HG03571 (cell line): ENCODE measurements at regions not wholly inside any gene's neighbourhood (a gene's known extent, or its start where the extent isn't known, plus 50 kb on each side); places are given as distances from the start of the nearest gene placed in this dataset.

Experiments
- ATAC-seq: cut with Tn5 transposase; IDR thresholded peaks from one replicate; pipeline ENCODE4 v1.9.1; 2021; ENCODE audit not compliant: unreplicated experiment

DNA sequence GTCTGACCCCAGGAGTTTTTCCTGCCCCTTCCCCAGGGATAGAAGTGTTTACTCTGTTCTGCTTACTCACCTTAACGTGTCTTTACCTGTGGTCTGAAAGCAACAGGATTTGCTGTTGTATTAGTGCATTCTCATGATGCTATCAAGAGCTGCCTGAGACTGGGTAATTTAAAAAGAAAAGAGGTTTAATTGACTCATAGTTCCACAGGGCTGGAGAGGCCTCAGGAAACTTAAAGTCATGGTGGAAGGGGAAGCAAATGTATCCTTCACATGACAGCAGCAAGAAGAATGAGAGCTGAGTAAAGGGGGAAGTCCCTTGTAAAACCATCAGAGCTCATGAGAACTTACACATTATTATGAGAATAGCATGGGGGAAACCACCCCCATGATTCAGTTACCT is 240.4 kb downstream of the SNAPC1 start:
- ATAC-seq, result no peak

DNA sequence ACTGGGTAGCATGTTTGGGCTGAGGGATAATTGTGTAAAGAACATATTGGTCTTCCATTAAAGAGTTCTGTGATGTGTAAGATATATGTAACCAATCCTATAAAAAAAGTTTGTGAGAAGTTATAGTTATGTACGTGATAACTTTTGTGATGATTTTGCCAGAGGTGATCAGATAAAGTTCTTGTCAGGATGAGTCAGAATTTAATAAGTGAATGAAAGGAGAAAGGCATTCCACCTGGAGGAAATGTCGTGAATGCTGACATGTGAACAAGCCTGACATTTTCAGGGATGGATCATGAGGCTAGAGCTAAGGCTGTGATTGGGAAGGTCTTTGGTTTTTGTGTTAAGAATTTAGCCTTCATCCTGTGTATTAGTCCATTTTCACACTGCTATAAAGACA is 241.5 kb downstream of the SNAPC1 start:
- no peak for ATAC-seq

DNA sequence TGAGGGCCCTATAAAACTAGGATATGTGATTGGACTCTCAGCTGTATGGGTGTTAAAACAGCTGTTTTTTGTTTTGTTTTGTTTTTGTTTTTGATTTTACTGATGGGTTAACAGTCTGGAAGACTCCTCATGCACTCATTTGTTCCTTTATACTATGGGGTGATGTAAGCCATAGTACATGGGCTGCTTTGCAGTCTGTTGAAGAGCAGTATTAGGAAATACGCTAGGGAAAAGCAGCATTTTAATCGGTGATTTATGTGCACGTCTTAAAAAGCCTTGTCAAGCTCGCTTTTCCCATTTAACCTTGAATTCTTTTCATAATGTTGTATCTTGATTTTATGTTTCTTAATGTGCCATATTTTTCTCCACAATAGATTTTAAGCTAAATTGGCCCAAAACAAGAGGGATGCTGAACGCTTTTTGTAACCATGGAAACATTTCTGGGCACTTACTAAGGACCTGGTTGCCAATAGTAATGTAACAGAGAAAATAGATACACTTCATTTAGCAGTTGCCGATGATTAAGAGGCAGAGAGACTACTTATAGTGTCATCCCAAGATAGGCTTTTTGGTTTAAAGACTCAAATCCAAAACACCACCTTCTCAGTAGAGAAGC is 244.0 kb downstream of the SNAPC1 start:
- no peak for ATAC-seq

DNA sequence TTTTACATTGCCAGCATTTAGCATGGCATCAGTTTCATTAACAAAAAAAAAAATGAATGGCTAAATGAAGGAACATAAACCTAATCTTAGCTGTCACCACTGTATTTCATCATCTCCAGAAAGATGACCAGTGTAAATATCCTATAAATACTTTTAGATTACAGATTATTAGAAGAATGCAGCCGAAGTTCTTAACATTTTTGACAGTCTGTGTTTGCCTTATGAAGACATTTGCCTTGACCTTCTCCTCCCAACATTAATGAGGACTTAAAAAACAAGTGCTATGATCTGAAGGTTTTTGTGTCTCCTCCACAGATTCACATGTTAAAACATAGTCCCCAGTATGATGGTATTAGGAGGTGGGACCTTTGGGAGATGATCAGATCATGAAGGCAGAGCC is 253.0 kb downstream of the SNAPC1 start:
- ATAC-seq, result no peak

DNA sequence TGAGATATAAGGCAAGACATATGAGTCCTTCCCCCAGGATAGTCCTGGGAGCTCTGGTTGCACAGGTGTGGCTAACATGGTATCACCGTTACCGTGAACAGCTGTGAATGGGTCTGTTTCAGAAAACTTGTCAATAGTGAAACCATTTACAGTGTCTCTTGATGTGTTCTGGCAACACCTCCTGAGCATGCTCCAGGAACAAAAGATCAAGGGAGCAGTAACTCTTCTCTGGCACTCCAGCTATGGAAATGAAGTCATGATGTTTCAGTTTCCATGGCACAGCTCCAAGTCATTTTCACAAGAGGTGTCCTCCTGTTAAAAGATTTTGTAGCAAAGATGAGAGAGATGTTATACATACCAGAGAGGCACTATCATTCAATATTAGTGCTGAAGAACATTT is 253.7 kb downstream of the SNAPC1 start:
- no peak for ATAC-seq

DNA sequence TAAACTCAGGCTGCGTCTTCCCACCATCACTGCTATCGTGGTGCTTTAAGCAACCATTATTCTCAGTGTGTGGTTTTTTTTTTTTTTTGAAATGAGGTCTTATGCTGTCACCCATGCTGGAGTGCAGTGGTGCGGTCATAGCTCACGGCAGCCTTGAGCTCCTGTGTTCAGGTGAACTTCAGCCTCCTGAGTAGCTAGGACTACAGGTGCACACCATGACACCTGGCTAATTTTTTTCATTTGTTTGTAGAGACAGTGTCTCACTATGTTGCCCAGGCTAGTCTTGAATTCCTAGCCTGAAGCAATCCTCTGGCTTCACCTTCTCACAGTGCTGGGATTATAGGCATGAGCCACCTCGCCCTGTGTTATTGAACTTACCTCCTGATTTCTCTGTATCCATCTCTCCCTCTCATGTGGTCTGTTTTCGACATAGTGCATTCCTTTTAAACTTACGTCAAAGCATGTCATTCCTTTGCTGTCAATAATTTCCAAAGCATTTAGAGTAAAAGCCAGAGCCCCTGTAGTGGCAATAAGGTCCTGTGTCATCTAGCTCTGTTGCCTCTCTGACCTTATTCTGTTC is 255.5 kb downstream of the SNAPC1 start:
- no peak for ATAC-seq

DNA sequence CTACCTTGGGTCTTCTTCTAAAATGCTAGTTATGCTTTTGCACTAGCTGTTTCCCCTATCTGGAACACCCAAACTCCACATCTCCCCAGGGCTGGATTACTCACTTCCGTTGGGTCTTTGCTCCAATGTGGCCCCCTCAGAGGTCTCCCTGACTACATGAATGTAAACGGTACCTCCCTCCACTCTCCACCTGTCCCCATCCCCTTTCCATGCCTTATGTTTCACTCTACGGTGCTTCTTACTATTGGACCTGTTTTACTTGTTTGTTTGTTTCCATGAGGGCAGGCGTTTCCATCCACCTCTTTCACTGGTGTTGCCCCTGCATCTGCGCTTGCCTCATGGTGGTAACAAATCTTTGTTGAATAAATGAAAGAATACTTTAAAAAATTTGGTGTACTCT is 256.4 kb downstream of the SNAPC1 start:
- no peak for ATAC-seq

DNA sequence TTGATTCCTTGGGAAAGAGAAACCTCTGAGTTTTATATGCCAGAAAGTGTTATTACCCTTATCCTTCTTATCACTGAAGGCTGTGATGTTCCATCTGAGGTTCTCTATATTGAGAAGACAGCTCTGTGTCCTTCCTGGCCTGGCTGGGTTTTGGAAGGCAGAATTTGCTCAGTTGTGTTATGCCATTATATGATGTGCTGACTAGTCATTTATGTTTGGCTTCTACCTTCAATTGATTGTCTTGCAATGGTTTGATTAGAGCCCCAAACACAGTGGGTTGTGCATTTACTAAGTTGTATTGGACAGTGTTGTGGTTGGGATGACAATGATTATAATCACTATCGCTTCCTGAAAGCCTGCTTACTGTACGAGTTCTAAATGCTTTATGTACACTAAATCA is 265.7 kb downstream of the SNAPC1 start:
- no peak for ATAC-seq

DNA sequence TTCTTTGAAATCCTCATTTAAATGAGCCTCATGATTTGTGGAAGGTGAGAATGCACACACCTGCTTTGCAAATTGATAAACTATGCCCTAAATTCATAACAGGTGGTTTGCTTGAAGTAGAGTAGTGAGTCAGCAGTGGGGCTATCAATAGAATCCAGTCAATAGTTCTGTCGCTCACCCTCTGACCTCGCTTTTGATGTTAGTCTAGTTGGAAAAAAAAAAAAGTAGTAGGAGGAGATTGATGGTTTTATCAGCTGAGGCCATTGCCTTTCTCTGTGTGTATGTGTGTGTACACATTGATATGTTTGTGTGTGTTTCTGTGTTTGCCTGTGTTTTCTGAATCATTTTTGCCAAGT is 267.3 kb downstream of the SNAPC1 start:
- no peak for ATAC-seq

DNA sequence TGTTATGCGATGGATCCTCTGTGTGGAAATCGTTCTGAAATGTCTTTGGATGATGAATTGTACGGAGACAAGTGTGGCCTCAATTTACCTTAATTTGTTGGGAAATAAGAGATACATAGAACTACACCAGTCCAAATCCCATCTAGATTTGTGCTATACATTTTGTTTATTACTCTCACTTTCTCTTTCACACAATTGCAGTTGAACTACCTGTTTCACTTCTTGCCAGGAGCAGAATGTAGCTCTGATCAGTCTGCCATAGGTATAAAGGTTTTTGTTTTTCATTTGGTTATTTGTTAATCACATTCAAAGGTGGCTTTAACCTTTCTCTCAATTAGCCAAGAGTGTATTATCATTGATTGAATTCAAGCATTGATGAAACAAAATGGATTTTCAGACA is 268.2 kb downstream of the SNAPC1 start:
- no peak for ATAC-seq

DNA sequence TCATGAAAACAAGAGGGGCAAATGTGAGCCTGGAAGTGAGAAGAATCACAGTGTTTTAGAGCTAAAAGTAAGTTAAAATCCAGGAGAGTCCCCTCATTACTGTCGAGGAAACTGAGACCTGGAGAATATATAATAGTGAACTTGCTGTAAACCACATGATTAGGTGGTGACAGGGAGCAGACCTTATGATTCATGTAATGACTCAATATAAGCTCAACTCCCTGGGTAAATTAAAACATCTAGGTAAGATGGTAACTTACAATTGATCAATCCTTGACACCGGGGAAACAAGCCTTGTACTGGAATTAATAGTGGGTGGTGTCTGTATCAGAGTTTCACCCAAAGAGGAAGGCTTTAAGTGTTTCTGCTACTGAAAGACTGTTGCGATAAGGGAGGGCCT is 269.3 kb downstream of the SNAPC1 start:
- ATAC-seq, result no peak

DNA sequence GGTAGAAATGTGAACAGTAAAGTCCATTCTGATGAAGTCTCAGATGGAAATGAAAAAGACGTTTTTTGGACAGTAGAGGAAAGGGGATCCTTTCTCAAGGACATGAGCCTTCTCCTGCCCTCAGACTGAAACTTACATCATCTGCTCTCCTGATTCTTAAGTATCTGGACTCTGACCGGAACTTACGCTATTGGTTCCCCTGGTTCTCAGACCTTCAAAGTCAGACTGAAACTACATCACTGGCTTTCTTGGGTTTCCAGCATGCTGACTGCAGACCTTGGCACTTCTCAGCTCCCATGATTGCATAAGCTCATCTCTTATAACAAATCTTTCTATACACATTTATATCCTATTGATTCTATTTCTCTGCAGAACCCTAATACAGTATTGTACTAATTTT is 291.0 kb downstream of the SNAPC1 start:
- ATAC-seq, result no peak

DNA sequence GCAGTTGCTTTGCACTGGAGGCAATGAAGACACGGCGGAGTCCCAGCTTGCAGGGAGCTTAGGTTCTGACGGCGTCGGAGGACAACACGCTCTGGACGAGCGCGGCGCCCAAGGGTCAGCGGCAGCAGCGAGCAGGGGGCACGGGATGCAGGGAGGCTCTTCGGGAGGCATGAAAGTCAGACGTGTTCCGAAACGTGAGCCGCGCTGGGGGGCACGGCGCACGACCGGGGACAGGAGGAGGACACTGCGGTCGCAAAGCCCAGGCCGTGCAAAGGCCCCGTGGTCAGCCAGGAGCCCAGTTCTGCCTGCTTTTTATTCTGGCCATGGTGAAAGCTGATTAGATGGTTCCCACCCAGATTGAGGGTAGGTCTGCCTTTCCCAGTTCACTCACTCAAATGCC is 294.6 kb downstream of the SNAPC1 start:
- no peak for ATAC-seq

DNA sequence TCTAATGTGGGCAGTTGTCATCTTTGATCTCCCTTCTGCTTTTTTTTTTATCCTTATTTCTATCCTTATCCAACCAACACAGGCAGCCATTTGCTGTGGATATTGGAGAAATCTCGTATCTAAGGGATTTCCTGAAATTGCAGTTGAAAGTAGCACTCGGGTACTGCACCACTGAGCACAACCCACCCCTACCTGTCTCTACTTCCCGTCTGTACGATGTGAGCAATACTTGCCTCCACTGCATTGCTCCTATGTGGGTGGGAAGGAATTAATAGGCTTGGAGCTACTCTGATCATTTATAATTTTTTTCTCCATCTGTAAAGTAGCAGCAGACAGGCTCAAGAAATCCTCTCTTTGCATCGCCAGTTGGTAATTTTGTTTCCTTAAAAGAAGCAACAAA is 300.4 kb downstream of the SNAPC1 start:
- no peak for ATAC-seq

DNA sequence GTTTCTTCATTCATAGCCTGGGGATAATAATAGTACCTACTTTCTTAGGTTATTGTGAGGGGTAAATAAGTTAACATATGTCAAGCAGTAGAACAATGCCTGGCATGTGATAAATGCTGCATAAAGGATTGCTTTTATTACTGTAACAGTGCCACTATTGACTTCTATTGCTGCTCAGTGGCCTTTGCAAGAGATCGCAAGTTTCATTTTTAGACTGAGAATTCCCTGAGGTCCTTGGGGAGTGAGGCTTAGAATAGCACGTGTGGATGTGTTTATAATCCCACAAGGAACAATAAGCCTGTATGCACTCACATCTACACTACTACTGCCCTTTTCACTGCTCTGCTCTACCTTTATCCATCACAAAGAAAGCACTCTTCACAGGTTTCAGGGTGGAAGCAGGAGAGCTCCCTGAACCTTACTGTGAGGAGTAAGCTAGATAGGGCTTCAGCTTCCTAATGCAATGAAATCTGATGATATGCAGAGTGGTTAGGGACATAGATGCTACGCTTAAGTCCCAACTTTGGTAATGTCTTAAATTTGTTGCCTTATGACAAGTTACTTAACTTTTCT is 302.6 kb downstream of the SNAPC1 start:
- ATAC-seq, result no peak

DNA sequence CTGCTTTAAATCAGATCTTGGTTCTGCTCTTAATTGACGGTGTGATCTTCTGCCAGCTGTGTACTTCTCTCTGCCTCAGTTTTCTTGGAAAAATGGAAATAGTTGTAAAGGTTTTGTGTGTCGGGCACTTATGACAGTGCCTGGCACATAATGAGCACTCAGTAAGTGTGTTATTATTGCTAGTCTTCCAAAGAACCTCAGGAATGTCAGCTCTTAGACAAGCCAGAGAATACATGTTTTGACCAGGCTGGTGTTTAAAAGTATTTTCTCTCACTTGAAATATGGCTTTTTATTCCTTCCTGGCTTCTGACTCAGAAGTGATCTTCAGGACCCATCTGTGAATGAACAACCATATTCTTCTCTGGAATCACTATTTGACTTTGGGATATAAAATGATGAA is 304.1 kb downstream of the SNAPC1 start:
- no peak for ATAC-seq

DNA sequence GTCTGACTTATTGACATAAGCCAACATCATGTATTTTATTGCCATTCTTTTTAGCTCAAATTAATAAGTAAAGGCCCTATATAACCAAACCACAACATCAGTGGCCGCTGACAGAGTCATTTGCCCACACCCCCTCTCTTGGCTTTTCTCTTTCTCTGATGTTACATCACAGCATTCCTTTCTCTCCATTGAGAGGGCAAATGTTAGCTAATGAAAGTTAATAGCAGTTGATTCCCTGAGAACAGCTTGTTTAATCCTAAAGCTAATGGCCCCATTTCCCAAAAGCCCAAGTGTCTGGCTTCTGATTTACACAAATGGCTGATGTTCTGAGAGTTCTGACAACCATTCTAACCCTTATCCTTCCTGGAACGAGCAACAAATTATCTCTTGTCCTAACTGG is 308.8 kb downstream of the SNAPC1 start:
- ATAC-seq, result no peak

DNA sequence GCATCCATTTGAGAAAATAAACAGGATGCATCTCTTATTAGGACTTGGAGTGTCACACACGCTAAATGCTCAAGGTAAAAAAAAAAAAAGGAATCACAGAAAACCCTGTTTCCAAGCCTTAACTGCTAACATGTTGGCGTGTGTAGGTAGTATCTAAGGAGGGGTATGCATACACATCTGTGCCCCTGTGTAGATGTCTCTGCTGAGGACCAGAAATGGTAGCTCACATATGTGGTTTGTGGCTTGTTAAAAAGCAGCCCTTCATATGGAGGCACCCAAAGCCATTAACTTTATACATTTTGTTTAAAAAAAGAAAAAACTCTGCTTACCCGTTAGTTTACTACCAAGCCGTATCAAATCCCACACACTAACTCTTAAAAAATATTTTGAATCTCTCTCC is 314.1 kb downstream of the SNAPC1 start:
- no peak for ATAC-seq

DNA sequence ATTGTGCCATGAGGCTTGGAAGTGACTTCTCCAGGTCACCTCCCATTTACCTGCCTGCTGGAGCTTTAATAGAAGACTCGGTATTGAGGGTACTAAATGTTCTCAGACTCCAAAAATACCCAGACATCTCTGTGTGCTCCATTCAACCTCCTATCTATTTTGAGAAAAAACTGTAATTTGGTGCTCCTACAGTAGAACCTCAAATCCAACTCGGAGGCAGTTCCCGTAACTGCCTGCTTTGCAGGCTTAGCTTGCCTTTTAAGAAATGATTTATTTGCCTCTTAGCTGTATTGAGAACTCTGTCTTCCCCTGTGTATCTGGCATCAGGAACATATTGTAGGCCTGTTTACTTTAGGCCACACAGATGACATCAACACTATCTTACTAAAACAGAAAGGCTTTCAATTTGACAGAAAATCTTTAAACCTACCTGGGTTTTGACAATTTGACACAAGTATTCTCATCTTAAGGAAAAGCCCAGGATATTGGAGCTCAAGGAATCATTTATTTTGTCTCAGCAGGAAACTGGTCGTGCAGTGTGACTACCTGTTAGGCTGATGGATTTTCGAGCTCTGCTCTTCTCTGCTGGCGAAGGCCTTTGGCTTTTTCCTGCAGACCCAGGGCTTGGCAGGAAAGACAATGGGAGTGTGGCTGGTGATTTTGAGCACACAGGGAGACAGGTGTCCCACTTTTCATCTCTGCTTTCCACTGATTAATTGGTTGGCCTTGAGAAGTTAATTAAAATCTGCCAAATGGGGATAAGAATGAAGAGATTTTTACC is 314.8 kb downstream of the SNAPC1 start:
- ATAC-seq, result no peak

DNA sequence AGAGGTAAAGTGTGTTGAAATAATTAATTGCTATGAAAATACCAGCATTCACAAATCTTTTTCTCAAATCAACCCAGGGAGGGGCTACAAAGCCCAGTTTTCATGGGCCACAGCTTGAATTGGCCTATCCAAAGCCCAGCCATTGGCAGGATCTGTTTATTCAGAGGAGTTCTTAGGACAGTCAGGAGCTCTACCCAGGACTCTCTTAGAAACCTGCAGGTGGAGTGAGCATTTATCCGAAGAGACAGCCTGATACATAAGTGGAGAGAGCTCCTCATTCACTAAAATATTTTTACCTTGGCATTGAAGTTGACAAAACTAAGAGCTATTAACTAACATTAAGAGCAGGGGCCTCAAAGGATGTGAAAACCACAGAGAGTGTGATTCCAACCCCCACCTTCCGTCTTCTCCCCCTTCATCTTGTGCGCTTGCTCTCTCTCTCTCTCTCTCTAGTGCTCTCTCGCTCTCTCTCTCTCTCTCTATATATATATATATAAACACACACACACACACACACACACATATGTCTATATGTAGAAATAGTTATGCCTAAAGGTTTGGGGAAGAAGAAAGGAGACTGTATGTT is 315.5 kb downstream of the SNAPC1 start:
- ATAC-seq, result no peak

DNA sequence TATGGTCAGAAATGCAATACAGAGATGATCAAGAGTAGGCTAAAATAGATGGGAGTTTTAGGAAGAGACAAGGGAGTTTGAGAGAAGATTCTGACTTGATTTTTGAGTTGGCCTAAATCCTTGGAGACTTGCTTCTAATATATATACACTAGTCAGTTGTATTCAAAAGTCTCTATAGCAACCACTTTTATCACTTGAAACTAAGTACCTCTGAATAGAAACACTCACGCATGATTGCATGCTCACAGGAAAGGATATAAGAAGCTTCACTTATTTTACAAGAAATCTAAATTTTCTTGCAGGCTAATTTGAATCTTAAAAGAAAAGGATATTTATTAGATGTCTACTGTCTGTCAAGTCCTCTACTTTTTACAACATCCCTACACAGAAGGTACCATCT is 316.8 kb downstream of the SNAPC1 start:
- peak; percentile 52 for ATAC-seq

DNA sequence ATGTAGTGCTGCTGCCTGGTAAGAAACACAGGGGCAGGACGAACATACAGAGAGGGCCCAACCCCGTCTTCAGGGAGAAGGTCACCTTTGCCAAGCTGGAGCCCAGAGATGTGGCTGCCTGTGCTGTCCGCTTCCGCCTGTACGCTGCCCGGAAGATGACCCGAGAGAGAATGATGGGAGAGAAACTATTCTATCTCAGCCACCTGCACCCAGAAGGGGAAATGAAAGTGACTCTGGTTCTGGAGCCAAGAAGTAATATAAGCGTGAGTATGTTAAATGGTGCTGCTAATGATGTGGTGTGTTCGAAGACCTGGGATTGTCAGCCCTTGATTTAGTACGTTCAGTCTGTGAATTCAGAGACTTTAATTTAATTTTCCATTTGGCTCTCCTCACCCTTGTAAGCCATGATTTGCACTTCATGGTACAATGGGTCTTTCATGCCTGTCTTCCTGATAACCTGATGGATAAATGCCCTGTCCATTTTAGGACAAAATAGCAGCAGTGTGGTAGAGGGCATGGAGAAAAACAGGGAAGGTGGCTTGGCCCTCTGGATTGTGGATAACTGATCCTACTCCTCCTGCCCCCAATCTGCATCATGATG is 318.9 kb downstream of the SNAPC1 start:
- ATAC-seq, result peak; percentile 96
